Keratinocyte (primary cell): ENCODE measurements at regions not wholly inside any gene's neighbourhood (a gene's known extent, or its start where the extent isn't known, plus 50 kb on each side); places are given as distances from the start of the nearest gene placed in this dataset.

ENCODE experiments used
- DNase-seq: peaks from one replicate; pipeline ENCODE4 v3.0.0-alpha.2; 2011; ENCODE audit warnings: low read depth, missing footprints, low spot score
- FAIRE-seq: peaks from 2 replicates; lab custom pipeline; 2011; peaks lifted over from hg19 to GRCh38; lab: Jason Lieb, UNC
- H2AFZ ChIP-seq: 2 replicates; pipeline ENCODE4 v1.6.0; 2012; ENCODE audit warnings: low read length, control low read depth, inconsistent platforms; ENCODE audit not compliant: control insufficient read depth
- H3K27ac ChIP-seq: 2 replicates; pipeline ENCODE4 v1.5.1; 2011; ENCODE audit warnings: low read length; ENCODE audit not compliant: control insufficient read depth, insufficient read depth
- H3K27me3 ChIP-seq: 3 replicates; pipeline ENCODE4 v1.6.0; 2011; ENCODE audit warnings: low read length; ENCODE audit not compliant: control insufficient read depth, insufficient read depth; ENCODE audit errors: extremely low read depth
- H3K36me3 ChIP-seq, 2 experiments: 2 replicates in 1 of 2; 3 replicates in 1 of 2; pipeline ENCODE4 v1.5.1; 2011; ENCODE audit warnings: low read length in 2 of 2, mild to moderate bottlenecking in 1 of 2; ENCODE audit not compliant: control insufficient read depth in 2 of 2, insufficient read depth in 2 of 2; ENCODE audit errors: extremely low read depth in 1 of 2
- H3K4me1 ChIP-seq: 3 replicates; pipeline ENCODE4 v1.5.1; 2011; ENCODE audit warnings: low read length; ENCODE audit not compliant: control insufficient read depth, insufficient read depth; ENCODE audit errors: extremely low read depth
- H3K4me2 ChIP-seq: 3 replicates; pipeline ENCODE4 v1.6.0; 2011; ENCODE audit warnings: low read depth, low read length; ENCODE audit not compliant: control insufficient read depth, insufficient read depth; ENCODE audit errors: extremely low read depth
- H3K4me3 ChIP-seq, 3 experiments: fragments of 200-600 bp in 1 of 3; sonication (generic) in 1 of 3; 2 replicates in 2 of 3; 3 replicates in 1 of 3; pipeline ENCODE4 v1.5.1; 2011 to 2016; ENCODE audit warnings: low read length in 3 of 3, mild to moderate bottlenecking in 3 of 3, control low read depth in 2 of 3, inconsistent platforms in 1 of 3, low read depth in 1 of 3, mixed read lengths in 1 of 3, mixed run types in 1 of 3, moderate library complexity in 1 of 3; ENCODE audit not compliant: control insufficient read depth in 2 of 3, insufficient read depth in 2 of 3; ENCODE audit errors: extremely low read depth in 1 of 3
- H3K79me2 ChIP-seq: 2 replicates; pipeline ENCODE4 v1.6.0; 2012; ENCODE audit warnings: low read length; ENCODE audit not compliant: control insufficient read depth, insufficient read depth
- H3K9ac ChIP-seq: 3 replicates; pipeline ENCODE4 v1.6.0; 2011; ENCODE audit warnings: low read length; ENCODE audit not compliant: control insufficient read depth, insufficient read depth; ENCODE audit errors: extremely low read depth
- H3K9me1 ChIP-seq: 3 replicates; pipeline ENCODE4 v1.6.0; 2011; ENCODE audit warnings: low read length; ENCODE audit not compliant: control insufficient read depth, insufficient read depth; ENCODE audit errors: extremely low read depth
- H3K9me3 ChIP-seq: 2 replicates; pipeline ENCODE4 v1.5.1; 2012; ENCODE audit warnings: low read depth, low read length; ENCODE audit not compliant: control insufficient read depth
- H4K20me1 ChIP-seq: 3 replicates; pipeline ENCODE4 v1.6.0; 2011; ENCODE audit warnings: low read length; ENCODE audit not compliant: control insufficient read depth, insufficient read depth; ENCODE audit errors: extremely low read depth
- EZH2 ChIP-seq: IDR thresholded peaks from one replicate; pipeline ENCODE4 v1.6.1; 2012; ENCODE audit warnings: inconsistent platforms, mild to moderate bottlenecking, low read length, moderate library complexity
- dilution Hi-C: fragments of 300-500 bp; cut with MboI; formaldehyde crosslinking; loops from one replicate; pipeline ENCODE4 v1.7.0; 2020; ENCODE audit warnings: low sequenced_read_pairs; ENCODE audit not compliant: extremely low pct_ligation_motif_present
- TF ChIP-seq, protein P1 (sequence below), 3 experiments: IDR thresholded peaks in 1 of 3; conservative IDR thresholded peaks in 1 of 3; optimal IDR thresholded peaks in 1 of 3; 2 replicates in 2 of 3; 3 replicates in 1 of 3; pipeline versions ENCODE3 to v1.5.1; 2011; ENCODE audit warnings: low read length in 3 of 3, mild to moderate bottlenecking in 3 of 3, moderate library complexity in 2 of 3, control low read depth in 1 of 3, inconsistent platforms in 1 of 3; ENCODE audit not compliant: insufficient read depth in 2 of 3; ENCODE audit errors: extremely low read depth in 1 of 3

DNA sequence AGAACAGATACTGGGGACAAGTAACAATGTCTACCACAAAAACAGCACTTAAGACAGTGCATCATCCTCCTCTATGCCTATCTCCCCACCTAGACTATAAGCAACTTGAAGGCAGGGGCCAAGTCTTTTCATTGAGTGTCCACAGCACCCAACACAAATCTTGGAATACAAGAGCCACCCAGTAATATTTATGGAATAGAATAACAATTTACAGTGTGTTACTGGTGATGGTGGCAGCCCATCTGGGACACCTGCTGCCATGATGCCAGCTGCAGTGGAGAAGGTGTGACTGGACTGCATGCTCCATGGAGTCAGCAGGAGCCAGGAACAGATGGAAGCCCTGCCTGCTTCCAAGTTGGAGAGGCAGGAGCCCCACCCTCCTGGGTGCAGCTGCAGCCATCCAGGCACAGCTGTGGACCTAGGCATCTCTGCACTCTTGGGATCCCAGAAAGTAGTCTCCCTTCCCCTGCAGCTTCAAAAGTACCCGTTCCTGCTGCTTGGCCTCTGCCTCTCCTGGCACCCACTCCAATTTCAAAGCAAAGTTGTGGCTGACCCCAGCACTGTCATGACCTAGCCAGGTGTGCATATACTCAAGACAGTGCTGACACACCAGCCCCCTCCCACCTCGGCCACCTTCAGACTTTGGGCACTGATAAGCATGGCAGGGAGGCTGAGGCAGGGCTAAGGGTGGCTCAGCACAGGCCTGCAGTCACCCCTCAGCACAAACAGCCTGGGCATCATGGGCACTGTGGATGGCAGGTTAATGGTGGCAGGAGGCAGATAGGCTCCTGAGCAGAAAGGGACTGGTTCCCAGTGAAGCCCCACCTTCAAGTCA lies 94.5 kb downstream of the TPRA1 start:
- Histone ChIP-seq H3K9ac (no peak overlapping the region), H3K4me3 (no peak overlapping the region), H3K4me2 (no peak overlapping the region), H3K36me3 (no peaks in the 10 kb centered on the region), H3K27ac (no peak overlapping the region), H3K4me1 (no peaks in the 10 kb centered on the region), H3K79me2 (no peaks in the 10 kb centered on the region), H3K27me3 (peaks cover 8% of the 10 kb centered on the region), H3K9me3 (no peaks in the 10 kb centered on the region), H4K20me1 (no peaks in the 10 kb centered on the region), H3K9me1 (no peaks in the 10 kb centered on the region), H2AFZ (no peak overlapping the region)
- FAIRE-seq (no peak), DNase-seq (no peak)
- dilution Hi-C loops: no loop called here
- no peak for TF ChIP-seq EZH2
- TF ChIP-seq, protein P1, sequence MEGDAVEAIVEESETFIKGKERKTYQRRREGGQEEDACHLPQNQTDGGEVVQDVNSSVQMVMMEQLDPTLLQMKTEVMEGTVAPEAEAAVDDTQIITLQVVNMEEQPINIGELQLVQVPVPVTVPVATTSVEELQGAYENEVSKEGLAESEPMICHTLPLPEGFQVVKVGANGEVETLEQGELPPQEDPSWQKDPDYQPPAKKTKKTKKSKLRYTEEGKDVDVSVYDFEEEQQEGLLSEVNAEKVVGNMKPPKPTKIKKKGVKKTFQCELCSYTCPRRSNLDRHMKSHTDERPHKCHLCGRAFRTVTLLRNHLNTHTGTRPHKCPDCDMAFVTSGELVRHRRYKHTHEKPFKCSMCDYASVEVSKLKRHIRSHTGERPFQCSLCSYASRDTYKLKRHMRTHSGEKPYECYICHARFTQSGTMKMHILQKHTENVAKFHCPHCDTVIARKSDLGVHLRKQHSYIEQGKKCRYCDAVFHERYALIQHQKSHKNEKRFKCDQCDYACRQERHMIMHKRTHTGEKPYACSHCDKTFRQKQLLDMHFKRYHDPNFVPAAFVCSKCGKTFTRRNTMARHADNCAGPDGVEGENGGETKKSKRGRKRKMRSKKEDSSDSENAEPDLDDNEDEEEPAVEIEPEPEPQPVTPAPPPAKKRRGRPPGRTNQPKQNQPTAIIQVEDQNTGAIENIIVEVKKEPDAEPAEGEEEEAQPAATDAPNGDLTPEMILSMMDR (optimal IDR thresholded peaks at IDR 0.05 in 1 of 3, IDR thresholded peaks at IDR 0.05 in 1 of 3, conservative IDR thresholded peaks at IDR 0.05 in 1 of 3; ENCODE audit: extremely low read depth in 1 of 3, insufficient read depth in 2 of 3, low read length in 3 of 3): no peak

DNA sequence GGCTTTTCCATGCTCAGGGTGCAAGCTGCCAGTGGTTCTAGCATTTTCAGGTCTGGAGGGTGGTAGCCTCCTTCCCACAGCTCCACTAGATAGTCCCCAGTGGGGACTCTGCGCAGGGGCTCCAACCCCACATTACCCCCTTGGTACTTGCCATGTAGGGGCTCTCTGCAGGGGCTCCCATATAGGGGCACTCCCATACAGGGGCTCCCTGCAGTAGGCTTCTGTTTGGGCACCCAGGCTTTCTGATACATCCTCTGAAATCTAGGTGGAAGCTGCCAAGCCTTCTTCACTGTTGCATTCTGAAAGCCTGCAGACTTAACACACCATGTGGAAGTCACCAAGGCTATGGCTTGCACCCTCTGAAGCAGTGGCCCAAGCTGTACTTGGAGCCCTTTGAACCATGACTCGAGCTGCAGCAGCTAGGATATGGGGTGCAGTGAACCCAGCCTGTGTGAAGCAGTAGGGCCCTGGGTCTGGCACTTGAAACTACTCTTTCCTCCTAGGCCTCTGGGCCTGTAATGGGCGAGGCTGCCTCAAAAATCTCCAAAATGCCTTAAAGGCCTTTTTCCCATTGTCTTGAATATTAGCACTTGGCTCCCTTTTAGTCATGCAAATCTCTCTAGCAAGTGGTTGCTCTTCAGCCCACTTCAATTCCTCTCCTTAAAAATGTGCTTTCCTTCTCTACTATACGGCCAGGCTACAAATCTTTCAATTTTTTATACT lies 96.4 kb downstream of the TPRA1 start:
- H3K9me1 ChIP-seq: no peaks in the 10 kb centered on the region
- dilution Hi-C loops: no loop called here
- TF ChIP-seq, protein P1 (optimal IDR thresholded peaks at IDR 0.05 in 1 of 3, IDR thresholded peaks at IDR 0.05 in 1 of 3, conservative IDR thresholded peaks at IDR 0.05 in 1 of 3; ENCODE audit: extremely low read depth in 1 of 3, insufficient read depth in 2 of 3, low read length in 3 of 3): no peak
- TF ChIP-seq EZH2: no peak
- H3K4me1 ChIP-seq: no peaks in the 10 kb centered on the region
- H3K4me2 ChIP-seq: no peak overlapping the region
- no peak for FAIRE-seq
- no peak overlapping the region for H3K27ac ChIP-seq
- no peak overlapping the region for H3K4me3 ChIP-seq
- H3K79me2 ChIP-seq: no peaks in the 10 kb centered on the region
- no peak for DNase-seq
- no peak overlapping the region for H2AFZ ChIP-seq
- no peak overlapping the region for H3K9ac ChIP-seq
- no peaks in the 10 kb centered on the region for H4K20me1 ChIP-seq
- no peaks in the 10 kb centered on the region for H3K9me3 ChIP-seq
- no peaks in the 10 kb centered on the region for H3K36me3 ChIP-seq
- H3K27me3 ChIP-seq: peaks cover 4% of the 10 kb centered on the region
